H1 (cell line): ENCODE measurements at regions not wholly inside any gene's neighbourhood (a gene's known extent, or its start where the extent isn't known, plus 50 kb on each side); places are given as distances from the start of the nearest gene placed in this dataset.

Experiments used
- CTCF ChIA-PET: fragments of 300-600 bp; sonication (Branson Sonifier 250); formaldehyde crosslinking; loops from one replicate; lab custom pipeline; 2021; ENCODE audit not compliant: partially characterized antibody; lab: Charles Lee
- POLR2A ChIA-PET: fragments of 300-600 bp; sonication (Branson Sonifier 250); formaldehyde crosslinking; loops from one replicate; lab custom pipeline; 2021; ENCODE audit warnings: inconsistent platforms; ENCODE audit not compliant: partially characterized antibody; lab: Charles Lee
- DNase-seq, 2 experiments: peaks; one replicate each; pipeline versions ENCODE4 v3.0.0 to v3.0.0-alpha.2; 2010 to 2022; ENCODE audit warnings: low spot score in 2 of 2, low read depth in 1 of 2, mixed read lengths in 1 of 2
- FAIRE-seq: peaks from 2 replicates; lab custom pipeline; 2011; peaks lifted over from hg19 to GRCh38; lab: Jason Lieb, UNC
- H2AFZ ChIP-seq: 2 replicates; pipeline ENCODE4 v1.8.1; 2012; ENCODE audit warnings: low read length, inconsistent platforms
- H2AK5ac ChIP-seq: 2 replicates; pipeline ENCODE4 v1.6.1; 2013; ENCODE audit warnings: low read depth, low read length
- H2BK120ac ChIP-seq: replicated peaks from 2 replicates; pipeline ENCODE3; 2013; ENCODE audit warnings: low read depth, low read length, inconsistent platforms
- H2BK12ac ChIP-seq: 2 replicates; pipeline ENCODE4 v1.6.1; 2013; ENCODE audit warnings: low read depth, low read length
- H2BK15ac ChIP-seq: 2 replicates; pipeline ENCODE4 v1.6.1; 2013; ENCODE audit warnings: low read length
- H2BK20ac ChIP-seq: 2 replicates; pipeline ENCODE4 v1.6.1; 2013; ENCODE audit warnings: low read length
- H2BK5ac ChIP-seq: 2 replicates; pipeline ENCODE4 v1.6.1; 2013; ENCODE audit warnings: low read depth, low read length
- H3K14ac ChIP-seq: 2 replicates; pipeline ENCODE4 v1.6.1; 2013; ENCODE audit warnings: inconsistent platforms; ENCODE audit not compliant: insufficient read length
- H3K18ac ChIP-seq: 2 replicates; pipeline ENCODE4 v1.6.1; 2013; ENCODE audit warnings: low read length; ENCODE audit errors: extremely low read depth
- H3K23ac ChIP-seq: 2 replicates; pipeline ENCODE4 v1.6.1; 2013; ENCODE audit warnings: inconsistent platforms; ENCODE audit not compliant: insufficient read length
- H3K23me2 ChIP-seq: 2 replicates; pipeline ENCODE4 v1.6.1; 2013; ENCODE audit warnings: low read depth, low read length
- H3K27ac ChIP-seq: 2 replicates; pipeline ENCODE4 v1.6.1; 2011; ENCODE audit warnings: low read depth, low read length, inconsistent platforms
- H3K27me3 ChIP-seq, 4 experiments: replicated peaks in 1 of 4; 1 replicate in 1 of 4; 2 replicates in 3 of 4; pipeline versions ENCODE4 v1.6.1 to v1.8.1; 2011 to 2013; ENCODE audit warnings: low read length in 3 of 4, mild to moderate bottlenecking in 3 of 4, inconsistent platforms in 2 of 4, mixed read lengths in 2 of 4, moderate library complexity in 1 of 4; ENCODE audit not compliant: control insufficient read depth in 3 of 4, insufficient read depth in 3 of 4; ENCODE audit errors: extremely low read depth in 1 of 4
- H3K36me3 ChIP-seq, 4 experiments: 2 replicates each; pipeline versions ENCODE4 v1.6.1 to v1.8.1; 2011 to 2013; ENCODE audit warnings: mild to moderate bottlenecking in 4 of 4, low read length in 3 of 4, moderate library complexity in 2 of 4, control low read depth in 1 of 4, inconsistent platforms in 1 of 4; ENCODE audit not compliant: insufficient read depth in 4 of 4, control insufficient read depth in 2 of 4
- H3K4ac ChIP-seq: replicated peaks from 2 replicates; pipeline ENCODE3; 2013; ENCODE audit warnings: low read length, low read depth, mixed read lengths, inconsistent platforms; ENCODE audit not compliant: insufficient read length
- H3K4me1 ChIP-seq, 4 experiments: replicated peaks in 1 of 4; 1 replicate in 1 of 4; 2 replicates in 3 of 4; pipeline versions ENCODE4 v1.6.1 to v1.8.1; 2011 to 2013; ENCODE audit warnings: low read length in 3 of 4, inconsistent platforms in 2 of 4, mixed read lengths in 1 of 4; ENCODE audit not compliant: insufficient read depth in 4 of 4, control insufficient read depth in 3 of 4
- H3K4me2 ChIP-seq, 2 experiments: 2 replicates each; pipeline versions ENCODE4 v1.6.1 to v1.8.1; 2011 to 2013; ENCODE audit warnings: low read depth in 2 of 2, low read length in 2 of 2, control low read depth in 1 of 2, inconsistent platforms in 1 of 2, mild to moderate bottlenecking in 1 of 2; ENCODE audit not compliant: insufficient read depth in 1 of 2
- H3K4me3 ChIP-seq, 4 experiments: fragments of 200-600, 300-600 bp in 1 of 4; sonication (generic), shearing (Covaris generic), sonication (Bioruptor Twin) in 1 of 4; 2 replicates each; pipeline versions ENCODE4 v1.5.1 to v1.8.1; 2011 to 2016; ENCODE audit warnings: low read length in 4 of 4, low read depth in 3 of 4, control low read depth in 2 of 4, inconsistent platforms in 2 of 4, mild to moderate bottlenecking in 2 of 4, mixed read lengths in 1 of 4, moderate library complexity in 1 of 4; ENCODE audit not compliant: insufficient read depth in 2 of 4; ENCODE audit errors: extremely low read depth in 1 of 4
- H3K56ac ChIP-seq: replicated peaks from 2 replicates; pipeline ENCODE3; 2013; ENCODE audit warnings: low read depth, mild to moderate bottlenecking, mixed read lengths, low read length, inconsistent platforms; ENCODE audit not compliant: insufficient read length
- H3K79me1 ChIP-seq: 2 replicates; pipeline ENCODE4 v1.6.1; 2013; ENCODE audit warnings: low read depth, low read length, control low read depth
- H3K79me2 ChIP-seq, 2 experiments: 2 replicates each; pipeline versions ENCODE4 v1.6.1 to v1.8.1; 2012 to 2013; ENCODE audit warnings: low read length in 2 of 2, mild to moderate bottlenecking in 2 of 2, inconsistent platforms in 1 of 2; ENCODE audit not compliant: insufficient read depth in 2 of 2, control insufficient read depth in 1 of 2
- H3K9ac ChIP-seq, 4 experiments: replicated peaks in 1 of 4; 1 replicate in 1 of 4; 2 replicates in 3 of 4; pipeline versions ENCODE4 v1.6.1 to v1.8.1; 2011 to 2013; ENCODE audit warnings: low read depth in 3 of 4, low read length in 3 of 4, control low read depth in 2 of 4, mild to moderate bottlenecking in 2 of 4, moderate library complexity in 2 of 4, inconsistent platforms in 1 of 4; ENCODE audit errors: extremely low read depth in 1 of 4
- H3K9me3 ChIP-seq, 2 experiments: 2 replicates each; pipeline versions ENCODE4 v1.6.1 to v1.8.1; 2012 to 2013; ENCODE audit warnings: mild to moderate bottlenecking in 2 of 2, moderate library complexity in 2 of 2, control low read depth in 1 of 2, inconsistent platforms in 1 of 2, low read depth in 1 of 2, low read length in 1 of 2, mixed read lengths in 1 of 2; ENCODE audit not compliant: insufficient read depth in 2 of 2
- H4K20me1 ChIP-seq, 2 experiments: replicated peaks in 1 of 2; 2 replicates each; pipeline versions ENCODE3 to v1.8.1; 2011 to 2013; ENCODE audit warnings: inconsistent platforms in 2 of 2, low read length in 2 of 2, mild to moderate bottlenecking in 1 of 2; ENCODE audit not compliant: insufficient read depth in 2 of 2, control insufficient read depth in 1 of 2
- H4K5ac ChIP-seq: 2 replicates; pipeline ENCODE4 v1.6.1; 2013; ENCODE audit warnings: low read length, low read depth, mixed read lengths, inconsistent platforms; ENCODE audit not compliant: insufficient read length
- H4K8ac ChIP-seq: 2 replicates; pipeline ENCODE4 v1.8.0; 2013; ENCODE audit warnings: mild to moderate bottlenecking, moderate library complexity, low read length, inconsistent platforms; ENCODE audit not compliant: insufficient read depth; ENCODE audit errors: extremely low read depth
- H4K91ac ChIP-seq: replicated peaks from 2 replicates; pipeline ENCODE3; 2013; ENCODE audit warnings: low read length, mixed read lengths, inconsistent platforms; ENCODE audit not compliant: insufficient read length
- FOSL1 ChIP-seq: IDR thresholded peaks from 2 replicates; pipeline ENCODE4 v1.6.1; 2011; ENCODE audit warnings: mild to moderate bottlenecking, low read depth, low read length, moderate library complexity; ENCODE audit not compliant: insufficient read depth
- WGBS, 2 experiments: shearing (Covaris generic) in 1 of 2; methylation state at CpG; one replicate each; pipeline versions ENCODE4 v1.1.6 to v1.1.7; 2013 to 2015; ENCODE audit warnings: low lambda C conversion rate in 2 of 2, mixed read lengths in 2 of 2, inconsistent platforms in 1 of 2, low coverage in 1 of 2, missing lambda C conversion rate in 1 of 2; ENCODE audit not compliant: insufficient replicate concordance in 2 of 2, insufficient coverage in 1 of 2, insufficient read length in 1 of 2; ENCODE audit errors: extremely low coverage in 1 of 2, missing lambda C conversion rate in 1 of 2; 5-methylcytosine and 5-hydroxymethylcytosine counted together

- Histone ChIP-seq H3K56ac (no peak overlapping the region), H3K27me3 (no peaks in the 10 kb centered on the region; a peak in 1 of 7 replicates), H3K14ac (no peak overlapping the region), H2AK5ac (peak overlapping the region; percentile 91; the same call in 1 of the 2 replicates), H3K36me3 (no peaks in the 10 kb centered on the region), H2BK20ac (no peak overlapping the region), H3K4me1 (peaks cover 5 to 15% (median 10%) of the 10 kb centered on the region in 4 experiments), H2BK5ac (no peak overlapping the region), H3K79me2 (no peaks in the 10 kb centered on the region), H2BK12ac (no peak overlapping the region; the same call in 1 of the 2 replicates), H3K23ac (no peak overlapping the region), H4K20me1 (no peaks in the 10 kb centered on the region), H2BK15ac (no peak overlapping the region), H3K23me2 (no peaks in the 10 kb centered on the region; the same call in 1 of the 2 replicates), H4K5ac (no peak overlapping the region), H3K9me3 (no peaks in the 10 kb centered on the region), H3K27ac (no peak overlapping the region), H4K91ac (no peak overlapping the region), H3K4ac (no peak overlapping the region), H2AFZ (no peak overlapping the region), H3K79me1 (no peaks in the 10 kb centered on the region), H4K8ac (no peak overlapping the region), H3K4me2 (no peak overlapping the region), H2BK120ac (no peak overlapping the region), H3K9ac (no peak overlapping the region), H3K4me3 (no peak overlapping the region), H3K18ac (no peak overlapping the region)
- WGBS, 2 experiments: 100% methylated on average over 1 of the region's 1 CpG; no CpG with 5 or more reads in 1 of the 2 experiments
- CTCF ChIA-PET: interaction anchor here (0.7 to 4.1 kb wide), 15 partner anchors 9 to 340 kb away, joined by 3 to 57 read pairs (median 19); no protein-coding TSS in a partner anchor
- POLR2A ChIA-PET: no interaction called here
- FAIRE-seq (no peak), DNase-seq (peak in 1 of 2 experiments; percentile 37)
- TF ChIP-seq FOSL1: no peak
These were observed 79.7 kb downstream of the BUD13 start for GRCh38 chr11:116693102-116693570.
